NCI-H2196 treated with DMSO at 0.1 percent for 48 hours (cell line): ENCODE measurements at regions not wholly inside any gene's neighbourhood (a gene's known extent, or its start where the extent isn't known, plus 50 kb on each side); places are given as distances from the start of the nearest gene placed in this dataset.
"Not testable (repeated sequence)": the region's sequence is repeated elsewhere in the genome, so short reads cannot be mapped to it uniquely, and the experiment has no call there.

Experiments
- DNase-seq: peaks from one replicate; lab custom pipeline; 2025; ENCODE audit not compliant: unreplicated experiment; lab: John Stamatoyannopoulos, UW

DNA sequence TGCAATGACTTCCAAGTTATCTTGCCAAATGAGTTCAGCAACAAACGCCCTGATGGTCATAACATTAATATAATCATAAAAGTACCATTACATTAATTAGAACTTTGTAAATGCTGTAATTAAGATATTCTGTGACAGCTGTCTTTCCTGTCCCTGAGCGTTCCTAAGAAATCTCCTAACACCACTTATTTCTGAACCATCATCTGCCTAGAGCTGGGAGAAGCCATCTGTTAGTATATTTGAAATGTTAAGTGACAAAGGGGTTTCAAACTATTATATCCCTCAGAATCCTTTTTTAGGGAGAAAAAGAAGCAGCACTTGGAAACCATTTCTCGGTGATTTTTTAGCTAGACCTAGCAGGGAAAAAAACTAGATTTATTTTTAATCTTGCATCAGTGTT lies 657.5 kb downstream of the FAM181B start:
- DNase-seq: no peak

DNA sequence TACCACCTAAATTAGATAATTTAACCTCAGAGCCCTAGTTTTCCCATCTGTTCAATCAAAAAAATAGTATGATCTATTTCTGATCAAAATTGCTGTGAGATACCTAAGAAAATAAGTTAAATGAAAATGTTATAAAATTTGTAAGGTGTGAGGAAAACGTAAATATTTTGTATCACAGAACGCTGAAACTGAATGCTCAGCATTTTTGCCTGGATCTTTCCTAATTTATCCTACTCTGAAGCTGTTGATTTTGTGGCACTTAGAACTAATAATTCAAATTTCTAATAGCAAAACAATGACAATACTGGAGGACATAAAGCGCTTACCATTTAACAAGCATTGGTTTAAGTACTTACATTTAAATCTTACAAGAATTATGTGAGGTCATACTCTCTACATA lies 674.2 kb downstream of the FAM181B start:
- no peak for DNase-seq

DNA sequence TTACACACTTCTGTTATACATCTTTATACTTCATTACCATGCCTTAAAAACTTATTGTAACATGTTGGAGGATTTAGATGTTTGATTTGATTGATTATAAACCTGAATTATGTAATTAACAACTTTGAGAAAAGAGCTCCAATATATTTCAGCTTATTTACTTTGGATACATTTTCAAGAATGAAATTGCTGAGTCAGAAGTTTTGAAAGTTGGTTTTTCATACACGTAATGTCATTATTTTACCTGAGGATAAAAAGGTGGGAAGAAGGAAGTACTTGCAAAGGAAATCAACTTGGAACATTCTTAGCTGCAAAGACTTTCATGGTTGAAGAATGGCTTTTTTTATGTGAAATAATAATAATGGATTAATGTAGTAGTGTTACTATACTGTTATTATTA lies 677.2 kb downstream of the FAM181B start:
- DNase-seq: no peak

DNA sequence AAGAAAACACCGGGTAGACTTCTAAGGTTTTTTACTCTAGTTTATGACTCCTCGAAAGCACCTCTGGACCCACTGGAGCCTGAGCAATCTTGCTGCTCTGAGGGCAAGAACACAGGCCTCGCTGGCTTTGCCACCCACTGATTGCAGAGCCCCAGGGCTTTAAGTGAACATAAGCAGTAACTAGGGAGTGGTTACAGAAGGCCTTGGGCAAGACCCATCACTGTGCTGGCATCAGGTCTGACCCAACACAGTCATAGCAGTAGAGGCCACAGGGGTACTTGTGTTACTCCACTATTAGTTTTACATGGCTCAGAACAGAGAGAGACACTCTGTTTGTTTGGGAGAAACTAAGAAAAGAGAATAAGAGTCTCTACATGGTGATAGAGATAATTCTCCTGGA lies 684.5 kb downstream of the FAM181B start:
- no peak for DNase-seq

DNA sequence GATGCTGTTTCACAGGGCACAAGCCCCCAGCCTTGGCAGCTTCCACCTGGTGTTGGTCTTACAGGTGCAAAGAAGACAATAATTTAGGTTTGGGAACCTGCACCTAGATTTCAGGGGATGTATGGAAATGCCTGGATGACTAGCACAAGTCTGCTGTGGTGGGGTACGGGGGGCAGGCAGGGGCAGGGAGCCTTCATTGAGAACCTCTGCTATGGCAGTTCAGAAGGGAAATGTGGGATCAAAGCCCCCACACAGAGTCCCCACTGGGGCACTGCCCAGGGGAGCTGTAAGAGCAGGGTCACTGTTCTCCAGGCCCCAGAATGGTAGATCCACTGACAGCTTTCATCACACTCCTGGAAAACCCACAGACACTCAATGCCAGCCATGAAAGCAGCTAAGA lies 686.5 kb downstream of the FAM181B start:
- DNase-seq: no peak

DNA sequence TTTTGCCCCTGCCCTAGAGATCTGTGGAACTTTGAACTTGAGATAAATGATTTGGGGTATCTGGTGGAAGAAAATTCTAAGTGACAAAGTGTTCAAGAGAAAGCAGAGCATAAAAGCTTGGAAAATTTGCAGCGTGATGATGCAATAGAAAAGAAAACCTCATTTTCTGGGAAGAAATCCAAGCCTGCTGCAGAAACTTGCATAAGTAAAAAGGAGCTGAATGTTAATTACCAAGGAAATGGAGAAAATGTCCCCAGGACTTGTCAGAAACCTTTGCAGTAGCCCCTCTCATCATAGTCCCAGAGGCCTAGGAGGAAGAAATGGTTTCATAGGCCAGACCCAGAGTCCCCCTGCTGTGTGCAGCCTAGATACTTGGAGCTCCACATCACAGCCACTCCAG lies 686.9 kb downstream of the FAM181B start:
- no peak for DNase-seq

DNA sequence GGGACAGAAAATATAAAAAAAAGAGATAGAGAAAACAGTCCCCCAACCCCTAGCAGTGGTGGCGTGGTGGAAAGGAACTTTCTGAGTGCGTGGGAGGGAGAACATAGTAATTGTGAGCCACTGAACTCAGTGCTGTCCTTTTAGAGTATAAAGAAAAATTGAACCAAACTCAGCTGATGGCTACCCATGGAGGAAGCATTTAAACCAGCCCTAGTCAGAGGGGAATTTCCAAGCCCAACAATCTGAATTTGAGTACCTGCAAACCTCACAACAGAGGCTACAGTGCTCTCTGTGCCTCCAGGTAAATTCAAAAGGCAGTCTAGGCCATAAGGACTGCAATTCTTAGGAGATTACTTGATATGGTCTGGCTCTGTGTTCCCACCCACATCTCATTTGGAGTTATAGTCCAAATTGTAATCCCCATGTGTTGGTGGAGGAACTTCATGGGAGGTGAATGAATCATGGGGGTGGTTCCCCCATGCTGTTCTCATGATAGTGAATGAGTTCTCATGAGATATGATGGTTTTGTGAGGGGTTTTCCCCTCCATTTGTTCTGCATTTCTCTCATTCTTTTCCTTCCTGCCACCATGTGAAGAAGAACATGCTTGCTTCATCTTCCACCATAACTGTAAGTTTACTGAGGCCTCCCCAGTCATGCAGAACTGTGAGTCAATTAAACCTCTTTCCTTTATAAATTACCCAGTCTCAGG lies 687.8 kb downstream of the FAM181B start:
- no peak for DNase-seq

DNA sequence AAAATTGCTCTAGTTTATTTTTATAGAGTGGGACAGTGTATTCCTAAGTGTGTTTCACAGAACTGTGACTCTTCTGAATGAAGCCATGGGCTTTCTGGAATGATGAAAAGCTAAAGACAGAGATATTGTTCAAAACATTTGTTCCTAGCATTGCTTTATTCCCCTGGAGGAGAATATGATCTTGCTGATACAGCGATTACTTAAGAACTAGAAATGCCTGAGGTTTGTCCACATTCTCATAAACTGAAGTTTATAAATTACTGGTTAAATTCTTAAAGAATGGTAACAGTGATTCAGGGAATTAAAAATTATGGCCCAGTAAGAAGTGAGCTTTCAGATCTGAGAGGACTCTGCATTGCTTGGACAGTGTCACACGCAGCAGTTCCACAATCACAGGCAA lies 690.3 kb downstream of the FAM181B start:
- no peak for DNase-seq

DNA sequence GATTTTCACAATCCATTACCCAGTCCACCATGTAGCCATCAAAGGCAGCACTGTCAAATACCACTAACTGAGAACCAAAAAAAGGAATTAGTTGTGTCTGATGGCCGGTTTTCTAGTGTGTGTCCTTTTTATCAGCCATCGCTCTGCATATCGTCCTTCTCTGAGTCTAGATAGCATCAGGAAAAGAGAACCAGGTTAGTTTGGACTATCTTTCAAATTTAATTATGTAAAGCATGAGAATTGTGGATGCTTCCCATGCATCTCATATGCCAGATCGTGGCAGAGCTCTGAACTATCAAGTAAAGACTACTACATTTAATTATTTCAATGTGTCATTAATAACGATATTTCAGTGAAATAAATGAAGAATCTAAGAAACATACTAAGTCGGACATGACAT lies 691.9 kb downstream of the FAM181B start:
- DNase-seq: no peak

DNA sequence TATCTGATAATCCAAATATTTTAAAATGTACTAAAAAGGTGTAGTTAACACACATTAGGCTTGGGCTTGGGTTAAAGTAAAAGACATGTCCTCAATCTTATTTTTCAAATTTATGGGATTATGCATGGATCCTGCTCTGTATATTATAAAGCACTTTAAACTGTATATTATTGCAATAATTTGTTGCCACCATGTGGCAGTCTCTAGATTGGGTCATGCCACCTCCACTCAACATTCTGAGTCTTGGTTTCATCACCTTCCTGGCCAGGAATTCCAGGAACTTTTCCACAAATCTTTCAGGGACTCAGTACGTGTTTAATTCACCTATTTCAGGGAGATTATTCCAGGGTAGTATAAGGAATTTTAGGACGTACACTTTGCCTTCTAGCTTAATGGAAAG lies 695.5 kb downstream of the FAM181B start:
- DNase-seq: no peak

DNA sequence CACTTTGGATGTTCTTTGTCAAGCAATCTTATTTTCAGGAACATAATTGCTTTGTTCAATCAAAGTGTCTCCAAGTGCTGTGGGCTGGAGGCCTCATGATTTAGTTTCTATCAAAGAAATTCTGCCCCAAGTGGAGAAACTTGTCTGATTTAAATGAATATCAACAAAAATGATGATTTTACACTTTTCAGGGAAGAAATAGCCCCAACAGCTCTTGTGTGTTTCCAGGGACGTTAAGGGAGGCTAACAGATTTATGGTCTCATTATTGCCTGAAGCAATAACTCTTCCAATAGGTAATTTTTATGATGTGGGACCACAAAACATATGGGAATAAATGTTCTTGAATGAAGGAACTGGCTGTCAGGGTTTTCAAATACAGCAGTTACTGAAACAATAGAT lies 699.1 kb downstream of the FAM181B start:
- no peak for DNase-seq

DNA sequence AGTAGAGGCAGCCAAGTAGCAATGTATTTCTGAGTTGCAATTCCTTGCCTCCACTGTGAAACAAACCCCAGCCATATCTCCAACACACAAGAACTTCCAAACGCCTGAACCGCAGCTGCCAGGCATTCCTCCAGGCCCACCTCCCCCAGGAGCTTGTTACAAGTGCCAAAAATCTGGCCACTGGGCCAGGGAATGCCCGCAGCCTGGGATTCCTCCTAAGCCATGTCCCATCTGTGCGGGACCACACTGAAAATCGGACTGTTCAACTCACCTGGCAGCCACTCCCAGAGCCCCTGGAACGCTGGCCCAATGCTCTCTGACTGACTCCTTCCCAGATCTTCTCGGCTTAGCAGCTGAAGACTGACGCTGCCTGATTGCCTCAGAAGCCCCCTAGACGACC lies 706.3 kb downstream of the FAM181B start:
- DNase-seq: not testable (repeated sequence)

DNA sequence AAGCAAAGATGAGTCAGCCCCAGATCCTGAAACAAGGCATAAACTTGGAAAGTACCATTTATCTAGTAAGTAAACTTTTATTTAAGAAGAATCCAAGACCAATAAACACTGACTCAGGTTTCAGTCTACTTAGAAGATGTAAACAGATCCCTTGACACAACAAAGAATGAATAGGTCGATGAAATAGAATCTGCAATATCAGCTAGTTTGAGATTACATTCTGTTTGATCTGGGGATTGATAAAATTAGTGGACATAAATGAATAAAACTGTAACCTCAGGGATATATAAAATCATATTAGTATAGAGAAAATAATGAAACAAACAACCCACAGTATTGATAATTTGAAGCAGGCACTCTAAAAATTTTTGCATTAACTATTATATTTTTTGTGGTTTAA lies 708.9 kb downstream of the FAM181B start:
- no peak for DNase-seq

DNA sequence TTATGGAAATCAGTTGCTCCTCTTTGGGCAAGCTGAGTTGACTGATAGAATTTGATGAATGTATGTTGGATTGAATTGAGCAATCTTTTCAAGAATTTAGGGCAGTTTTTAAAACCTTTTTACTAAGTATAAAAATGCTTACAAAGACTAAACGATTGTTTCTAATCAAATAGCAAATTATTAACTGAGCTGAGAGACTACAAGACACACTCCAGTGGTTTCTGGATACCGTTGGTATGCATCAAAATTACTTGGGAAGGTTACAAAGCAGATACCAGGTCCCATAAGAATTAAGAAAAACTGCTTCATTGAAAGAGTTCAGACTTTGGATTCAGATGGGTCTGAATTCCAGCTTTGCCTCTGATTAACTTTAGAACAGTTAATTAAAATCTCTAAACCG lies 721.4 kb downstream of the FAM181B start:
- no peak for DNase-seq

DNA sequence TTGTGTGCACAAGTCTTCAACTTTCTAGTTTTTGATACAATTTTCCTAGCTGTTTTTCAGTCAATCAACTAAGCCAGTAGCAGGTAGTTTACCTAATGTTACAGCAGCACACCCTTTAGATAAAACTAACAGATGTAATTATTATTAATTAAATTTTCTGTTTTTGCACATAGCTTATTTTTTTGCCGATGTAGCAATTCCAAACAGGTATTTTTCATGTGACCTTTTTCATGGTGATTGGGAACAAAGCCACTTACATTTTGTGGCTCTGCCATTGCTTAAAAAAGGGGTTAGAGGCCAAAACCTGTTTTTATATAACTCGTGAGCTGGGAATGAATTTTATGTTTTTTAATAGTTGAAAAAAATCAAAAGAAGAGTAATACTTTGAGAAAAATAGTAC lies 724.5 kb downstream of the FAM181B start:
- DNase-seq: no peak

DNA sequence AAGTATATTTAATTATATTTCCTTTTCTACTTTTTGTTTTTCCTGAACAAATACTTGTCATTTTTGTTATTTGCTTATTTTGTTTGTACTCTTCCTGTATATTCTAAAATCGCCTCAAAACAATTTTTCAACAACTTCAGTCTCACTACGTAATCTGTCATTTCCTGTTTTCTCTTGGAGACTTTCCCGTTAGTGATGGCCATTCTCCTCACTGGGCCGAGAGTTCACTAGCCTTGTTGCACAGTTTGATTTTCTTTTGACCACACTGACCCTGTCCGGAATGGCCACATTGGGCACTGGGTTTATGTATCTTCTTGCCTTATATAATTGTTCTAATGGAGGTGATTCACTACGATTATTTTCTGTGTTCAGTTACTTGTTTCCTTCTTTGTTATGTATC lies 726.1 kb downstream of the FAM181B start:
- DNase-seq: no peak

DNA sequence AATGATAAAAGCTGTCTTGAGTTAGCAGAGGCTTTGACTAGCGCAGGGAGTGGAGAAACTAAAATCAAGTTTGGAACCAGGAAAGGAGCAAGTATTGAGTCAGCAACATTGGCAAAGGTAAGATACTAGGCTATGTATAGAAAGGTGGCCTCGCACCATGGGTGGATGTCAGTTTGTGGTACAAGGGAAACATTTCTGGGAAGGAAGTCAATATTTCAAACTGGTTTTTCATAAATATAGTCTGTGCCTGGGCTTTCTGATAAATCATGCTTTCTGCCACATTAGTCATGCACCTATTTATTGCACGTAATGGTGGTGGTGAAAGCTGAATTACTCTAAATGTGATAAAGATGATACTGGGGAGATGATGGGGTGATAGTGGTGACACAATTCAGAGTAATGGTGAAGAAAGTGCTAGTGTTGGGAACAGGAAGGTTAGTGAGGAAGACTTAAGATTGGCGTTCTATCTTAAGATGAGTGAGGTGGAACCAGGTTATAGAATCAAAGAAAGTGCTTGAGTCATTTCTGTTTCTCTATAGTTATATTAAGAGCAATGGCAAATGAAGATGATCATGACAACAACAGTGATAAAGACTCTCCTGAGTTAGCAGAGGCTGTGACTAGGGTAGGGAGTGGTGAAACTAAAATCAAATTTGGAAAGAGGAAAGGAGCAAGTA lies 729.0 kb downstream of the FAM181B start:
- no peak for DNase-seq

DNA sequence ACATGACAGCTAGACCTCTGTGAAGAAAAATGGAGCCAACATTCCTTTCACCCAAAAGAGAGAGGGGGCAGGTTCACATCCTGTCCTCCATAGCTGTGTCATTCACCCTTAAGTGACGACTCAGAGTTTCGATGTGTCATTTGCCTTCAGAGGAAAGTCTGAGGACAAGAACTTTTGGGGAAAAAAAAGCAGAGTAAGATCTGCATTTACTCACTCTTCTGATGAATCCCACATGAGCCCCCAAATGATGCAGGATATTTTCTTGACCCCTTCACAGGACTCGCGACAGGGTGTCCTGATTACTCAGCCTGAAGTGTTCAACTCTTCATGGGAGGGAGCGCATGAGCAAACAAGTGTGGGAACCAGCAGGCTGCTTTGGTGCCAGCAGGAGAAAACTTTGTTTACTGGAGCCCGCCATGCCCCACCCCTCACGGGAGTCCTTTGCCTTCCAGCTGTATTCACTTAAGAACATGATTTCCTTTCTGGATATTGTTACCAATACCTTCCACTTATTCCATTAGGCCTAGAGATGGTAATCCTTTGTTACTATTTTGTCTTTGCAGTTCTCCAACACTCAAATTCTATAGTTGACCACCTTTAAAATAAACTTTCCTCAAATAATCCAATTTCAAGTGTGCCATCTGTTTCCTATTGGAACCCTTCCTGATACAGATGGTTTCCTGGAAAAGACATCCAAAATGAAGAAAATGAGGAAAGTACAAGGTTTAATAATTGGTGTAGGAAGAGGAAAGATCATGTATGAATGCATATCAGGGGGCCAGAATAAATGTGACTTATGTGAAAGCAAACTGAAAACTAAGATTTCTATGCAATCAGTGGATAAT lies 729.8 kb downstream of the FAM181B start:
- DNase-seq: no peak

DNA sequence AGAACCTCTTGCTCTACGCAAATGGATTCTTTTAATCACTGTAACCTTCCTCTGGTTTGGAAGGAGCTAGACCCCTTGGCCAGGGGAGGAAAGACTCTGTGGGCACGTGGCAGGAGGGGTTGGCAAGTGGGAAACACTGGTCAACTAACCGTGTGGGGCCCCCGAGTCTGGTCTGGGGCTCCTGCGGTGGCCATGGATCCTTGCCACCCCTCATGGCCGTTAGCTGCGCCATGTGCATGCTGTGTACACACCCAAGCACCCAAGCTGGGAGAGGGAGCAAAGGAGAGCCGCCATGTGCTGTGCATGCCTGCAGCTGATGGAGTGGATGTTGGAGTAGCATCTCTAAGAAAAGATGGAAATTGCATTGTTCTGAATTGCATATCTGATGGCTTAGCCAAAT lies 730.6 kb downstream of the FAM181B start:
- DNase-seq: no peak

DNA sequence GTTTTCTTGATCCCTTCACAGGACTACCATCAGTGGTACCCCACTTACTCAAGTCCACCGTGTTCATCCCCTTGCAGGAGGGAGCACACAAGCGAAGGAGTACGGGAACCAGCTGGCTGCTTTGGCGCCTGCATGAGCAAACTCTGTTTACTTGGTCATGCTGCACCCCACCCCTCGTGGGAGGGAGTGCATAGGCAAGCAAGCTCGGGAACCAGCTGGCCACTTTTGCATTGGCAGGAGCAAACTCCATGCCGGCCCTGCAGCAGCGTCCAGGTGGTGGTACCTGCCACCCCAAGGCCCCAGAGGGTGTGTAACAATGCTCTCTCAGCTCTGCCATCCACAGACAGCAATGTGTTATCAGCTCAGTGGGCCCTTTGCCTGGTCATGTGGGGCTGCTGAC lies 737.8 kb downstream of the FAM181B start:
- DNase-seq: no peak

DNA sequence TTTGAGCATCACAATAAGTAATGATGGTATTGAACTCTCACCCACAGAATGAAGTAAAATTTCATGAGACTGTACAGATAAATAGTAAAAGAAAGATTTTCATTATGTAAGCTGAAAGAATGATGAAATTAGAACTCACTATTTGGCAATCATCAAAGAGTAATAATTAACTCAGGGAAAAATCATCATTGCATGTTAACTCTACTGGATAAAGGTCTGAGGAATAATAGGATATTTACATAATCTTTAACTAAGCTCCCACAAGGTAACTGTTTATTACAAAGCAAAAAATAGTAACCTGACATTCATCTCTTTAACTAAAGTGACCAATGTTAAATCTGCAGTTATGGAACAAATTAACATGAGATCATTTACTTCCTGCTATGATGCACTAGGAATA lies 739.9 kb downstream of the FAM181B start:
- DNase-seq: no peak
